ENCODE measurements at regions not wholly inside any gene's neighbourhood (a gene's known extent, or its start where the extent isn't known, plus 50 kb on each side); places are given as distances from the start of the nearest gene placed in this dataset.

- TF ChIP-seq CTCF (IDR thresholded peaks at IDR 0.05) = no peak
- TF ChIP-seq EP300 (IDR thresholded peaks at IDR 0.05) = no peak
These were observed 192.6 kb upstream of the NAV2 start for GRCh38 chr11:19519912-19520641.

All from gastroesophageal sphincter (tissue), 3 donors.